PFSK-1 (cell line): ENCODE measurements at regions not wholly inside any gene's neighbourhood (a gene's known extent, or its start where the extent isn't known, plus 50 kb on each side); places are given as distances from the start of the nearest gene placed in this dataset.

Experiments
- FOXP2 ChIP-seq: optimal IDR thresholded peaks from 2 replicates; pipeline ENCODE3; 2011; ENCODE audit warnings: borderline replicate concordance, control low read depth, inconsistent platforms; ENCODE audit not compliant: insufficient read depth; ENCODE audit errors: extremely low read length, extremely low read depth
- POLR2AphosphoS5 ChIP-seq: IDR thresholded peaks from 2 replicates; pipeline ENCODE4 v1.6.1; 2012; ENCODE audit warnings: low read depth, mild to moderate bottlenecking, control low read depth, low read length, moderate library complexity
- SIN3A ChIP-seq: IDR thresholded peaks from 2 replicates; pipeline ENCODE4 v1.6.1; 2012; ENCODE audit warnings: mild to moderate bottlenecking, low read length, moderate library complexity, borderline replicate concordance; ENCODE audit not compliant: insufficient read depth
- TAF1 ChIP-seq: IDR thresholded peaks from 2 replicates; pipeline ENCODE4 v1.6.1; 2012; ENCODE audit warnings: low read length, control low read depth, borderline replicate concordance; ENCODE audit not compliant: insufficient read depth
- TF ChIP-seq, protein P1 (sequence below), 2 experiments: IDR thresholded peaks; 2 replicates each; pipeline versions ENCODE4 v1.6.1 to v1.8.0; 2011 to 2012; ENCODE audit warnings: low read depth in 2 of 2, low read length in 2 of 2, control low read depth in 1 of 2, inconsistent platforms in 1 of 2, mild to moderate bottlenecking in 1 of 2, moderate library complexity in 1 of 2; ENCODE audit not compliant: insufficient read depth in 1 of 2

DNA sequence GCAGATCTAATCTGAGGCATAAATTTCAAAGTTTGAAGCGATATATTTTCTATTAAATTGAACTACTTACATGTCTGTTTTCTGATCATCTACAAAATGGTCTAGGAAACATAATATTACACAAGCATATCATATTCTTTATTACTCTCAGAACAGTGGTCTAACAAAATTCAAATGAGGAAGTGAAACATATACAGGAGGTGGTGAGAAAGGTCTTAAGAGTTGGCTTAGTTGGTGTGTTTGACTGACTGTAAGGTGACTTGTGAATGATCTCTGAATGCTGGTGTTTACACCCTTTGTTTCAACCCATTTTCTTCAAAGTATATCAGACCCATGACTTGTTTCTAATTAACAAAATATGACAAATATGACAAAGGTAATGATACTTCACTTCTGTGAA lies 1156.8 kb downstream of the SLC16A7 start:
- TF ChIP-seq POLR2AphosphoS5 (no peak), SIN3A (no peak), TAF1 (no peak), FOXP2 (no peak)
- TF ChIP-seq, protein P1, sequence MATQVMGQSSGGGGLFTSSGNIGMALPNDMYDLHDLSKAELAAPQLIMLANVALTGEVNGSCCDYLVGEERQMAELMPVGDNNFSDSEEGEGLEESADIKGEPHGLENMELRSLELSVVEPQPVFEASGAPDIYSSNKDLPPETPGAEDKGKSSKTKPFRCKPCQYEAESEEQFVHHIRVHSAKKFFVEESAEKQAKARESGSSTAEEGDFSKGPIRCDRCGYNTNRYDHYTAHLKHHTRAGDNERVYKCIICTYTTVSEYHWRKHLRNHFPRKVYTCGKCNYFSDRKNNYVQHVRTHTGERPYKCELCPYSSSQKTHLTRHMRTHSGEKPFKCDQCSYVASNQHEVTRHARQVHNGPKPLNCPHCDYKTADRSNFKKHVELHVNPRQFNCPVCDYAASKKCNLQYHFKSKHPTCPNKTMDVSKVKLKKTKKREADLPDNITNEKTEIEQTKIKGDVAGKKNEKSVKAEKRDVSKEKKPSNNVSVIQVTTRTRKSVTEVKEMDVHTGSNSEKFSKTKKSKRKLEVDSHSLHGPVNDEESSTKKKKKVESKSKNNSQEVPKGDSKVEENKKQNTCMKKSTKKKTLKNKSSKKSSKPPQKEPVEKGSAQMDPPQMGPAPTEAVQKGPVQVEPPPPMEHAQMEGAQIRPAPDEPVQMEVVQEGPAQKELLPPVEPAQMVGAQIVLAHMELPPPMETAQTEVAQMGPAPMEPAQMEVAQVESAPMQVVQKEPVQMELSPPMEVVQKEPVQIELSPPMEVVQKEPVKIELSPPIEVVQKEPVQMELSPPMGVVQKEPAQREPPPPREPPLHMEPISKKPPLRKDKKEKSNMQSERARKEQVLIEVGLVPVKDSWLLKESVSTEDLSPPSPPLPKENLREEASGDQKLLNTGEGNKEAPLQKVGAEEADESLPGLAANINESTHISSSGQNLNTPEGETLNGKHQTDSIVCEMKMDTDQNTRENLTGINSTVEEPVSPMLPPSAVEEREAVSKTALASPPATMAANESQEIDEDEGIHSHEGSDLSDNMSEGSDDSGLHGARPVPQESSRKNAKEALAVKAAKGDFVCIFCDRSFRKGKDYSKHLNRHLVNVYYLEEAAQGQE (IDR thresholded peaks at IDR 0.05; ENCODE audit: insufficient read depth in 1 of 2, low read depth in 2 of 2, low read length in 2 of 2) = no peak
